HG03095 (cell line): ENCODE measurements at regions not wholly inside any gene's neighbourhood (a gene's known extent, or its start where the extent isn't known, plus 50 kb on each side); places are given as distances from the start of the nearest gene placed in this dataset.

ENCODE experiments used
- ATAC-seq: cut with Tn5 transposase; IDR thresholded peaks from one replicate; pipeline ENCODE4 v1.9.1; 2021; ENCODE audit warnings: moderate library complexity; ENCODE audit not compliant: unreplicated experiment

- no peak for ATAC-seq
Observed at GRCh38 chr2:128368437-128369107, 49.9 kb upstream of the HS6ST1 start.

GRCh38 chr2:128369108-128369555, 50.5 kb upstream of the HS6ST1 start:
- no peak for ATAC-seq

GRCh38 chr2:128369602-128370467, 51.2 kb upstream of the HS6ST1 start:
- no peak for ATAC-seq

GRCh38 chr2:128370468-128371247, 52.0 kb upstream of the HS6ST1 start:
- no peak for ATAC-seq

- no peak for ATAC-seq
Observed at GRCh38 chr2:128371248-128371630, 52.6 kb upstream of the HS6ST1 start.

- no peak for ATAC-seq
Observed at GRCh38 chr2:128371648-128372345, 53.1 kb upstream of the HS6ST1 start.

- no peak for ATAC-seq
Observed at GRCh38 chr2:128372621-128373341, 54.1 kb upstream of the HS6ST1 start.

- ATAC-seq = no peak
Observed at GRCh38 chr2:128373451-128374000, 54.9 kb upstream of the HS6ST1 start.

- ATAC-seq = no peak
Observed at GRCh38 chr2:128374001-128374710, 55.5 kb upstream of the HS6ST1 start.

- no peak for ATAC-seq
Observed at GRCh38 chr2:128374711-128375413, 56.2 kb upstream of the HS6ST1 start.

GRCh38 chr2:128375454-128375853, 56.8 kb upstream of the HS6ST1 start:
- ATAC-seq = no peak

GRCh38 chr2:128376241-128377041, 57.8 kb upstream of the HS6ST1 start:
- ATAC-seq = no peak

GRCh38 chr2:128377071-128377910, 58.6 kb upstream of the HS6ST1 start:
- no peak for ATAC-seq

- ATAC-seq = no peak
Observed at GRCh38 chr2:128378231-128379020, 59.8 kb upstream of the HS6ST1 start.

- no peak for ATAC-seq
Observed at GRCh38 chr2:128379021-128380015, 60.6 kb upstream of the HS6ST1 start.
